ENCODE measurements at regions not wholly inside any gene's neighbourhood (a gene's known extent, or its start where the extent isn't known, plus 50 kb on each side); places are given as distances from the start of the nearest gene placed in this dataset.

- H3K4me3 ChIP-seq: no peak overlapping the region
- POLR2A ChIA-PET: no interaction called here
- 0 out of 3 replicates have a peak, but pooled peaks cover under 1% of the 10 kb centered on the region for H3K4me1 ChIP-seq
- FAIRE-seq (no peak), DNase-seq (ENCODE audit: low read depth in 1 of 2, low spot score in 1 of 2) (no peak), ATAC-seq (no peak)
- WGBS (ENCODE audit: missing lambda C conversion rate): 84% methylated on average over 4 of the region's 4 CpGs
- H3K9me3 ChIP-seq: no peaks in the 10 kb centered on the region
- TF ChIP-seq TP53 (CRISPR knock-in tag; IDR thresholded peaks at IDR 0.05) (no peak), HOXA7 (CRISPR knock-in tag; IDR thresholded peaks at IDR 0.05) (no peak), GATA3 (IDR thresholded peaks at IDR 0.05; ENCODE audit: borderline replicate concordance) (no peak), ESRRA (IDR thresholded peaks at IDR 0.05; ENCODE audit: borderline replicate concordance, low read length) (no peak), CHD2 (IDR thresholded peaks at IDR 0.05; ENCODE audit: low read length, partially characterized antibody) (no peak), KDM5A (IDR thresholded peaks at IDR 0.05) (no peak), ZNF302 (CRISPR knock-in tag; IDR thresholded peaks at IDR 0.05) (no peak), RNF2 (IDR thresholded peaks at IDR 0.05; ENCODE audit: borderline replicate concordance, low read depth) (no peak), POLR2AphosphoS2 (conservative IDR thresholded peaks at IDR 0.05; ENCODE audit: low read length) (no peak)
- TF ChIP-seq, protein P1, sequence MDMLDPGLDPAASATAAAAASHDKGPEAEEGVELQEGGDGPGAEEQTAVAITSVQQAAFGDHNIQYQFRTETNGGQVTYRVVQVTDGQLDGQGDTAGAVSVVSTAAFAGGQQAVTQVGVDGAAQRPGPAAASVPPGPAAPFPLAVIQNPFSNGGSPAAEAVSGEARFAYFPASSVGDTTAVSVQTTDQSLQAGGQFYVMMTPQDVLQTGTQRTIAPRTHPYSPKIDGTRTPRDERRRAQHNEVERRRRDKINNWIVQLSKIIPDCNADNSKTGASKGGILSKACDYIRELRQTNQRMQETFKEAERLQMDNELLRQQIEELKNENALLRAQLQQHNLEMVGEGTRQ (IDR thresholded peaks at IDR 0.05): no peak
- no peak overlapping the region for H3K27ac ChIP-seq
- no peak overlapping the region for H3K4me2 ChIP-seq
- CTCF ChIA-PET: interaction anchor here (0.8 kb wide), 1 partner anchor 10 kb away, joined by 3 read pairs; no protein-coding TSS in a partner anchor
Observed at GRCh38 chr6:109303164-109303563, 79.1 kb downstream of the CD164 start.

DNA sequence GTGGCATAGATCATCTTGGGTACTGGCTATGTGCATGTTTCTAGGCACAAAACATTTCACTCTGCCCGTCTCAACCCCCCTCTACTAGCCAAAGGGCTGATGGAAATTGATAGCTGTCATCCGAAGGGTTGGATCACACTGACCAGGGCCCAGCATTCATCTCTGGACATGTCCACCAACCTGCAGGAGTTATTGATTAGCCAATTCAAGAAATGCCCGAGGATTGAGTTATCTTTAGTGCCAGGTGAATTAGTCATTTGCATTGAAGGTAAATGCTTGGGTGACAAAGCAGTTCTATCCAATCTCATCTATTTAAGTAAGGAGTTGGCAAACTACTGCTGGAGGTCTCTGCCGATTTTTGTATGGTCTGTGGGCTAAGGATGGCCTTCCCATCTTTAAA lies 80.1 kb downstream of the CD164 start:
- no peak for ATAC-seq
- CTCF ChIA-PET: no interaction called here
- no peak for DNase-seq (ENCODE audit: low read depth in 1 of 2, low spot score in 1 of 2)

DNA sequence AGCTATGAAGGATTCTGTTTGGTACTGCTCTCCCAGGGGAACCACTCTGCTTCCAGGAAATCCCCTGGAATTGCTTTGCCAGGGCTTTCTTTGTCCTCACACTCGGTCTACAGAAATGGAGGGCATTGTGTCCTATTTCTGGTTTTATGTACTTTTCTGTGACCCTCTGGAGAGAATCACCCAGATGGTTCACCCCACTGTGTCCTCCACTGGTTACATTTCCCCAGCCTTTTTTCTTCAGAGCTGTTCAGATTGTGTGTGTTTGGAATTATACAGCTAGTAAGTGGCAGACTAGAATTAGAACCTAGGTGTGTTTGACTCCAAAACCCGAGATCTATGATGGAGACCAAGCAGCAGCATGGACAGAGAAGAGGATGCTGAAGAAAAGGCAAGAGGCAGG lies 80.8 kb downstream of the CD164 start:
- CTCF ChIA-PET: interaction anchor here (0.9 kb wide), 1 partner anchor 37 kb away, joined by 3 read pairs; no protein-coding TSS in a partner anchor
- POLR2A ChIA-PET: no interaction called here
- 48% methylated on average over 2 of the region's 2 CpGs for WGBS (ENCODE audit: missing lambda C conversion rate)

More for the DNA sequence above, 80.1 kb downstream of the CD164 start:
- no peak overlapping the region for H3K4me2 ChIP-seq
- no peak for FAIRE-seq
- no peaks in the 10 kb centered on the region for H3K4me1 ChIP-seq
- TF ChIP-seq, protein P2, sequence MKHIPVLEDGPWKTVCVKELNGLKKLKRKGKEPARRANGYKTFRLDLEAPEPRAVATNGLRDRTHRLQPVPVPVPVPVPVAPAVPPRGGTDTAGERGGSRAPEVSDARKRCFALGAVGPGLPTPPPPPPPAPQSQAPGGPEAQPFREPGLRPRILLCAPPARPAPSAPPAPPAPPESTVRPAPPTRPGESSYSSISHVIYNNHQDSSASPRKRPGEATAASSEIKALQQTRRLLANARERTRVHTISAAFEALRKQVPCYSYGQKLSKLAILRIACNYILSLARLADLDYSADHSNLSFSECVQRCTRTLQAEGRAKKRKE (CRISPR knock-in tag; IDR thresholded peaks at IDR 0.05; ENCODE audit: low read depth): no peak
- no peak for TF ChIP-seq HOXB13 (CRISPR knock-in tag; IDR thresholded peaks at IDR 0.05; ENCODE audit: low read depth)
- no peak for TF ChIP-seq KDM5A (IDR thresholded peaks at IDR 0.05)
- TF ChIP-seq, protein P3, sequence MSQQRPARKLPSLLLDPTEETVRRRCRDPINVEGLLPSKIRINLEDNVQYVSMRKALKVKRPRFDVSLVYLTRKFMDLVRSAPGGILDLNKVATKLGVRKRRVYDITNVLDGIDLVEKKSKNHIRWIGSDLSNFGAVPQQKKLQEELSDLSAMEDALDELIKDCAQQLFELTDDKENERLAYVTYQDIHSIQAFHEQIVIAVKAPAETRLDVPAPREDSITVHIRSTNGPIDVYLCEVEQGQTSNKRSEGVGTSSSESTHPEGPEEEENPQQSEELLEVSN (IDR thresholded peaks at IDR 0.05; ENCODE audit: borderline replicate concordance, low read depth): no peak
- TF ChIP-seq TP53 (CRISPR knock-in tag; IDR thresholded peaks at IDR 0.05): no peak
- TF ChIP-seq RAD21 (conservative IDR thresholded peaks at IDR 0.05 in 1 of 2, IDR thresholded peaks at IDR 0.05 in 1 of 2): no peak
- no peak for TF ChIP-seq POLR2A (IDR thresholded peaks at IDR 0.05; ENCODE audit: low read length)
- TF ChIP-seq BHLHE40 (IDR thresholded peaks at IDR 0.05; ENCODE audit: low read depth, low read length): no peak
- no peak for TF ChIP-seq EP300 (IDR thresholded peaks at IDR 0.05)
- no peak for TF ChIP-seq NPAS2 (CRISPR knock-in tag; IDR thresholded peaks at IDR 0.05; ENCODE audit: borderline replicate concordance)
- TF ChIP-seq ZFP36 (IDR thresholded peaks at IDR 0.05; ENCODE audit: borderline replicate concordance, partially characterized antibody): no peak
- 63% methylated on average over 4 of the region's 4 CpGs for WGBS (ENCODE audit: missing lambda C conversion rate)
- no peak overlapping the region for H3K4me3 ChIP-seq
- no peak overlapping the region for H3K27ac ChIP-seq
- POLR2A ChIA-PET: no interaction called here
- H3K9me3 ChIP-seq: no peaks in the 10 kb centered on the region

More for the DNA sequence above, 80.8 kb downstream of the CD164 start:
- Histone ChIP-seq H3K9me3 (no peaks in the 10 kb centered on the region), H3K4me2 (no peak overlapping the region), H3K4me1 (no peaks in the 10 kb centered on the region), H3K27ac (no peak overlapping the region), H3K4me3 (no peak overlapping the region)
- DNase-seq (ENCODE audit: low read depth in 1 of 2, low spot score in 1 of 2) (no peak), FAIRE-seq (no peak), ATAC-seq (no peak)
- TF ChIP-seq ZFP36 (IDR thresholded peaks at IDR 0.05; ENCODE audit: borderline replicate concordance, partially characterized antibody) (no peak), RCOR1 (IDR thresholded peaks at IDR 0.05; ENCODE audit: low read depth, low read length) (no peak), ESRRA (IDR thresholded peaks at IDR 0.05; ENCODE audit: borderline replicate concordance, low read length) (no peak), RNF2 (IDR thresholded peaks at IDR 0.05; ENCODE audit: borderline replicate concordance, low read depth) (no peak)

All from A549 (cell line).